T-cell (primary cell): ENCODE measurements at regions not wholly inside any gene's neighbourhood (a gene's known extent, or its start where the extent isn't known, plus 50 kb on each side); places are given as distances from the start of the nearest gene placed in this dataset.
"Not testable (repeated sequence)": the region's sequence is repeated elsewhere in the genome, so short reads cannot be mapped to it uniquely, and the experiment has no call there.

Experiments
- ATAC-seq, 4 experiments: fragments of 200-7000 bp in 3 of 4; fragments of 150-1000 bp in 1 of 4; cut with Tn5 transposase; replicated peaks in 1 of 4; 1 replicate in 3 of 4; 2 replicates in 1 of 4; pipeline ENCODE4 v1.10.0; 2021; ENCODE audit warnings: moderate library complexity in 3 of 4, mild to moderate bottlenecking in 2 of 4, moderate number of reproducible peaks in 1 of 4
- CTCF ChIA-PET, 2 donors: fragments of 300-600 bp; sonication (Branson Sonifier 250); formaldehyde crosslinking; loops; one replicate each; lab custom pipeline; 2022; ENCODE audit warnings: antibody characterized with exemption in 2 of 2; lab: Charles Lee
- POLR2A ChIA-PET, 2 donors: fragments of 300-600 bp; sonication (Branson Sonifier 250); formaldehyde crosslinking; loops; one replicate each; lab custom pipeline; 2022; ENCODE audit warnings: antibody characterized with exemption in 2 of 2; lab: Charles Lee
- DNase-seq, 35 experiments: peaks; one replicate each; pipeline versions ENCODE4 v3.0.0 to v3.0.0-alpha.2; 2013 to 2023
- H3K27ac ChIP-seq: one replicate; pipeline ENCODE4 v1.5.1; 2013; ENCODE audit warnings: low read length
- H3K27me3 ChIP-seq, 2 experiments: replicated peaks in 1 of 2; 1 replicate in 1 of 2; 2 replicates in 1 of 2; pipeline versions ENCODE4 v1.6.1 to v1.7.0; 2013; ENCODE audit warnings: low read length in 1 of 2, mixed read lengths in 1 of 2; ENCODE audit not compliant: control insufficient read depth in 2 of 2, insufficient read depth in 2 of 2; ENCODE audit errors: extremely low read depth in 1 of 2
- H3K36me3 ChIP-seq, 2 donors: 1 replicate in 1 of 2; 2 replicates in 1 of 2; pipeline versions ENCODE4 v1.6.1 to v1.7.0; 2013; ENCODE audit warnings: low read length in 1 of 2; ENCODE audit not compliant: control insufficient read depth in 2 of 2, insufficient read depth in 1 of 2; ENCODE audit errors: extremely low read depth in 1 of 2
- H3K4me1 ChIP-seq, 2 experiments: 1 replicate in 1 of 2; 2 replicates in 1 of 2; pipeline versions ENCODE4 v1.6.1 to v1.7.0; 2013; ENCODE audit warnings: low read length in 2 of 2, mixed read lengths in 1 of 2; ENCODE audit not compliant: insufficient read depth in 2 of 2, control insufficient read depth in 1 of 2; ENCODE audit errors: extremely low read depth in 1 of 2
- H3K4me3 ChIP-seq, 2 donors: 1 replicate in 1 of 2; 2 replicates in 1 of 2; pipeline versions ENCODE4 v1.5.1 to v1.7.0; 2013; ENCODE audit warnings: mild to moderate bottlenecking in 2 of 2, low read length in 1 of 2, moderate library complexity in 1 of 2; ENCODE audit not compliant: control insufficient read depth in 1 of 2; ENCODE audit errors: extremely low read depth in 1 of 2
- H3K9me3 ChIP-seq: 2 replicates; pipeline ENCODE4 v1.7.0; 2013
- H3K27ac Mint-ChIP-seq, 2 donors: one replicate each; pipeline ENCODE4 v1.8.0; 2020 to 2021; ENCODE audit warnings: mild to moderate bottlenecking in 2 of 2, mixed read lengths in 2 of 2
- H3K27me3 Mint-ChIP-seq, 2 donors: one replicate each; pipeline ENCODE4 v1.8.0; 2021 to 2022; ENCODE audit warnings: mixed read lengths in 2 of 2
- H3K36me3 Mint-ChIP-seq: one replicate; pipeline ENCODE4 v1.8.0; 2021; ENCODE audit warnings: mixed read lengths
- H3K4me1 Mint-ChIP-seq, 3 donors: one replicate each; pipeline ENCODE4 v1.8.0; 2020 to 2022; ENCODE audit warnings: mixed read lengths in 3 of 3, mild to moderate bottlenecking in 1 of 3
- H3K4me3 Mint-ChIP-seq, 3 donors: one replicate each; pipeline ENCODE4 v1.8.0; 2020 to 2022; ENCODE audit warnings: mild to moderate bottlenecking in 3 of 3, mixed read lengths in 3 of 3, moderate library complexity in 3 of 3
- H3K9me3 Mint-ChIP-seq, 3 donors: one replicate each; pipeline ENCODE4 v1.8.0; 2020 to 2022; ENCODE audit warnings: mixed read lengths in 3 of 3
- whole genome bisulfite sequencing: methylation state at CpG from one replicate; pipeline ENCODE4 v1.1.5; 2013; ENCODE audit warnings: missing lambda C conversion rate; ENCODE audit not compliant: insufficient coverage; 5-methylcytosine and 5-hydroxymethylcytosine counted together

DNA sequence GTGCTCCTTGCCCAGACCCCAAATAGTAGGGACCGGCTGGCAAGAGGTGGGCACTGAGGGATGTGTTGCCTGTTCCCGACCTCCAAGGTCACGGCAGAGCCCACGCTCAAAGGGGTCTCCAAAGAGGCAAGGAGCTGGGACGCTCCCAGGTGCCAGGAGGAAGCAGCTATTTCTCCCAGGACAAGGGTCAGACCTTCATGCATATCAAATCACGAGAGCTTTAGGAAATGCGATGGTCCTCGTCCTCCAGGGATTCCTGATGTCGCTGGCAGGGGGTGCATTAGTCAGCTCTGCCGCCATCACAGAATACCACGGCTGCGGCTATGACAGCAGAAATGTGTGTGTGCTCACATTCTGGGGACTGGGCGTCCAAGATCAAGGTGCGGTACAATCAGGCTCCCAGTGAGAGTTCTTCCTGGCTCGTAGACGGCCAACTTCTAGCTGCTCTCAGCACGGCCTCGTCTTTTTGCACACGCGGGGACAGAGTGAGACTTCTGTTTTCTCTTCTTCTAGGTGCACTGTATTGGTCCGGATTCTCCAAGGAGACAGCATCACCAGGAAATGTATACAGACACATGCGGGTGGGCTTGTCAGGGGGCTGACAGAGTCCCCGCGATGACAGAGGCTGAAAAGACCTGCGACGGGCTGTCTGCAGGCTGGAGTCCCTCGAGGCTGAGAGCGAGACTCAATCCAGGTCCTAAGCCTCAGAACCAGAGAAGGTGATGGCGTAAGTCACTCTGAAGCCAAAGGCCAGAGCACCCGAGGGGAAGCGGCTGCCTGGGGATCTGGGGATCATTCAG lies 81.6 kb downstream of the SHANK2 start:
- Histone ChIP-seq H3K27ac (no peak overlapping the region), H3K4me3 (no peak overlapping the region), H3K9me3 (peaks cover 2% of the 10 kb centered on the region), H3K36me3 (no peaks in the 10 kb centered on the region), H3K27me3 (peaks cover 0 to 24% of the 10 kb centered on the region in 2 experiments), H3K4me1 (no peaks in the 10 kb centered on the region)
- DNase-seq (peak in 1 of 35 experiments; percentile 19), ATAC-seq (no peak)
- whole genome bisulfite sequencing = 87% methylated on average over 31 of the region's 31 CpGs
- H3K36me3 Mint-ChIP-seq = no peaks in the 10 kb centered on the region
- CTCF ChIA-PET = no interaction called here
- no peaks in the 10 kb centered on the region for H3K4me1 Mint-ChIP-seq
- peaks cover 12 to 16% of the 10 kb centered on the region in 2 donors for H3K27me3 Mint-ChIP-seq
- no peak overlapping the region for H3K27ac Mint-ChIP-seq
- H3K9me3 Mint-ChIP-seq = peaks cover 5 to 11% (median 6%) of the 10 kb centered on the region in 3 donors
- POLR2A ChIA-PET = no interaction called here
- no peak overlapping the region for H3K4me3 Mint-ChIP-seq

DNA sequence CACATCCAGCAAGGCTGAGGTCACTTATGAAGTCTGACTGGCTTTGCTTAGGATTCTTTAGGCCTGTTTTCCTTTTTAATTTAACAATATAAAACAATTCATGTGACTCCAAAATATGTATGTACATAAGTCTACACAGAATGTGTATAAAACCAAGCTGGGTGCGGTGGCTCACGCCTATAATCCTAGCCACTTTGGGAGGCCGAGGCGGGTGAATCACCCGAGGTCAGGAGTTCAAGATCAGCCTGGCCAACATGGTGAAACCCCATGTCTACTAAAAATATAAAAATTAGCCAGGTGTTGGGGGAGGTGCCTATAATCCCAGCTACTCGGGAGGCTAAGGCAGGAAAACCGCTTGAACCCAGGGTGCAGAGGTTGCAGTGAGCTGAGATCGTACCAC lies 83.1 kb downstream of the SHANK2 start:
- Histone ChIP-seq H3K9me3 (no peaks in the 10 kb centered on the region), H3K36me3 (no peaks in the 10 kb centered on the region), H3K4me1 (no peaks in the 10 kb centered on the region), H3K27me3 (peaks cover 0 to 23% of the 10 kb centered on the region in 2 experiments), H3K4me3 (no peak overlapping the region), H3K27ac (no peak overlapping the region)
- POLR2A ChIA-PET = no interaction called here
- CTCF ChIA-PET = no interaction called here
- Mint-ChIP-seq H3K4me3 (no peak overlapping the region), H3K27me3 (peaks cover 8 to 11% of the 10 kb centered on the region in 2 donors), H3K36me3 (no peaks in the 10 kb centered on the region), H3K27ac (no peak overlapping the region), H3K4me1 (no peaks in the 10 kb centered on the region), H3K9me3 (peaks cover 0 to 3% (median 0%) of the 10 kb centered on the region in 3 donors)
- no peak for ATAC-seq
- peak in 1 of 35 experiments; percentile 4 for DNase-seq
- no CpG with 5 or more reads among the region's 8 CpGs for WGBS

DNA sequence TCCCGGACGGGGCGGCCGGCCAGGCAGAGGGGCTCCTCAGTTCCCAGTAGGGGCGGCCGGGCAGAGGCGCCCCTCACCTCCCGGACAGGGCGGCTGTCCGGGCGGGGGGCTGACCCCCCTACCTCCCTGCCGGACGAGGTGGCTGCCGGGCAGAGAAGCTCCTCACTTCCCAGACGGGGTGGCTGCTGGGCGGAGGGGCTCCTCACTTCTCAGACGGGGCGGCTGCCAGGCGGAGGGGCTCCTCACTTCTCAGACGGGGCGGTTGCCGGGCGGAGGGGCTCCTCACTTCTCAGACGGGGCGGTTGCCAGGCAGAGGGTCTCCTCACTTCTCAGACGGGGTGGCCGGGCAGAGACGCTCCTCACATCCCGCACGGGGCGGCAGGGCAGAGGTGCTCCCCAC lies 84.6 kb downstream of the SHANK2 start:
- 95% methylated on average over 8 of the region's 31 CpGs for WGBS
- H3K4me3 Mint-ChIP-seq, H3K36me3 ChIP-seq, H3K27ac ChIP-seq, CTCF ChIA-PET, DNase-seq, H3K9me3 ChIP-seq, H3K27me3 Mint-ChIP-seq, H3K9me3 Mint-ChIP-seq, H3K27ac Mint-ChIP-seq, H3K36me3 Mint-ChIP-seq, H3K4me1 Mint-ChIP-seq, H3K4me3 ChIP-seq, ATAC-seq, H3K4me1 ChIP-seq, POLR2A ChIA-PET: not testable (repeated sequence)
- H3K27me3 ChIP-seq = peaks cover 0 to 20% of the 10 kb centered on the region in 2 experiments

DNA sequence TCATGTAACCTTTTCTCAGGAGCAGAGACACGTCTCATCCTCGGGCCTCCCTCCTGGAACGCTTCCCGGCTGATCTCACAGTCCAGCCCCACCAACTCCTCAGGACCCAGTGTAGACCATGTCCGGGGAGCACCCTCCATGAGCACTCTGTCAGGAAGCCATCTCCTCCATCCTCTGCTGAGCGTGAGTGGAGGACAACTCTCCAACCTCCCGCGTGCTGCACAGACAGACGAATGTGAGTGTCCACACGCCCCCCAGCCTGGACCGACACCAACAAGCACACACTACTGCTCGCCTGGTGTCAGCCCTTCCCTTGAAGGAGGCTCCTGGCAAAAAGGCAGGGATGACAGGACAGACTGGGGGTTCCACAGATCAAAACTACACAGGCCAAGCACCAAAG lies 86.6 kb downstream of the SHANK2 start:
- POLR2A ChIA-PET = no interaction called here
- H3K36me3 Mint-ChIP-seq = no peaks in the 10 kb centered on the region
- H3K27me3 Mint-ChIP-seq = no peaks in the 10 kb centered on the region
- H3K9me3 Mint-ChIP-seq = no peaks in the 10 kb centered on the region
- H3K4me3 ChIP-seq = no peak overlapping the region
- no peak for DNase-seq
- H3K9me3 ChIP-seq = no peaks in the 10 kb centered on the region
- no peaks in the 10 kb centered on the region for H3K36me3 ChIP-seq
- 86% methylated on average over 11 of the region's 12 CpGs for WGBS
- H3K4me3 Mint-ChIP-seq = no peak overlapping the region
- H3K27me3 ChIP-seq = peaks cover 0 to 8% of the 10 kb centered on the region in 2 experiments
- H3K27ac Mint-ChIP-seq = no peak overlapping the region
- CTCF ChIA-PET = no interaction called here
- H3K4me1 Mint-ChIP-seq = no peaks in the 10 kb centered on the region
- no peak for ATAC-seq
- H3K4me1 ChIP-seq = no peaks in the 10 kb centered on the region
- no peak overlapping the region for H3K27ac ChIP-seq

DNA sequence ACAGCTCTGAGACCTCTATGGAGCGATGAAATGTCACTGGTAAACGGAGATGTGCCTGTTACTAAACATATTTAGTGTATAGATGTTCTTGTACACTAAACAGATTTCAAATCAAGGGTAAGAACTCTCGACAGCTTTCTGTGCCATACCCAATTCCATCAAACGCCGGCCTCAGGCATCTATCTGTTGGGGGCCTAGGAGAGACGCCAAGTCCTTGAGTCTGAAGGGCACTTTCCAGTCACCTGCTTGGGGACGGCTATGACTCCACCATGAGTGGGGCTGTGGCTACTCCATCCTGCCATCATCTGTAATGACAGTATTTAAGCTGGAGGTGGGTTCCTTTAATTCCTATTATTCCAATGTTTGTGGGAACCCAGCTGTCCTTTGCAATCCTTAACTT lies 87.8 kb downstream of the SHANK2 start:
- Mint-ChIP-seq H3K9me3 (no peaks in the 10 kb centered on the region), H3K4me3 (no peak overlapping the region), H3K27me3 (peaks cover 0 to 3% of the 10 kb centered on the region in 2 donors), H3K27ac (no peak overlapping the region), H3K36me3 (no peaks in the 10 kb centered on the region), H3K4me1 (no peaks in the 10 kb centered on the region)
- H3K4me1 ChIP-seq = no peaks in the 10 kb centered on the region
- ChIA-PET POLR2A (no interaction called here), CTCF (no interaction called here)
- DNase-seq (no peak), ATAC-seq (no peak)
- H3K27me3 ChIP-seq = peaks cover 0 to 4% of the 10 kb centered on the region in 2 experiments
- no CpG with 5 or more reads among the region's 7 CpGs for WGBS
- H3K9me3 ChIP-seq = no peaks in the 10 kb centered on the region
- no peaks in the 10 kb centered on the region for H3K36me3 ChIP-seq
- H3K27ac ChIP-seq = no peak overlapping the region
- H3K4me3 ChIP-seq = no peak overlapping the region

DNA sequence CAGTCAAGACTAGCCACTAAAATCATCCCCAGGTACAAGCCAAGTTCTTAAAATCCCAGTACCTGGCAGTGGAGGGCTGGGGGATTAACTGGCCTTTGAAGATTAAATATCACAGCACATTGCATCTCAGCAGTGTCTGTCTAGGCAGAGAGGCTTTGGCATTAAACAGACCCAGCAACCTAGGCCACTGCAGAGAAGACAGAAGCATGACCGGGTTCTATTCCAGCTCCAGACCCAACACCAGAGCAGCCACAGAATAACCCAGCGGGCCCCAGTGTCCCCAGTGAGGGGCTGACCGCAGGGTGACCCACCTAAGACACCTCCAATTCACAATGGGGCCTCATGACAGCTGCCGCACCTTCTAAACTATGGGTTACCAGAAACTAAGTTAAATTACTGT lies 88.2 kb downstream of the SHANK2 start:
- Histone ChIP-seq H3K4me3 (no peak overlapping the region), H3K27me3 (peaks cover 0 to 4% of the 10 kb centered on the region in 2 experiments), H3K9me3 (no peaks in the 10 kb centered on the region), H3K36me3 (no peaks in the 10 kb centered on the region), H3K4me1 (no peaks in the 10 kb centered on the region), H3K27ac (no peak overlapping the region)
- DNase-seq (no peak), ATAC-seq (no peak)
- Mint-ChIP-seq H3K27me3 (peaks cover 4 to 8% of the 10 kb centered on the region in 2 donors), H3K27ac (no peak overlapping the region), H3K36me3 (no peaks in the 10 kb centered on the region), H3K4me3 (no peak overlapping the region), H3K9me3 (no peaks in the 10 kb centered on the region), H3K4me1 (no peaks in the 10 kb centered on the region)
- CTCF ChIA-PET = no interaction called here
- 82% methylated on average over 4 of the region's 4 CpGs for WGBS
- POLR2A ChIA-PET = no interaction called here
